Body of pancreas (tissue), 4 donors: ENCODE measurements at regions not wholly inside any gene's neighbourhood (a gene's known extent, or its start where the extent isn't known, plus 50 kb on each side); places are given as distances from the start of the nearest gene placed in this dataset.

Experiments used
- ATAC-seq: fragments of 150-250 bp; one replicate; pipeline ENCODE4 v1.9.1; 2016
- DNase-seq, 4 donors: peaks; one replicate each; pipeline ENCODE4 v3.0.0-alpha.2; 2019
- H3K27ac ChIP-seq, 4 donors: fragments of 200-600 bp; sonication (generic); 1 replicate in 3 of 4; 2 replicates in 1 of 4; pipeline versions ENCODE4 v1.5.1 to v1.6.1; 2016 to 2019; ENCODE audit warnings: mild to moderate bottlenecking in 1 of 4, mixed read lengths in 1 of 4, moderate library complexity in 1 of 4
- H3K27me3 ChIP-seq, 2 donors: fragments of 200-600 bp; sonication (generic); one replicate each; pipeline ENCODE4 v1.6.0; 2016; ENCODE audit warnings: mild to moderate bottlenecking in 1 of 2
- H3K36me3 ChIP-seq, 2 donors: fragments of 200-600 bp; sonication (generic); replicated peaks in 1 of 2; 2 replicates each; pipeline ENCODE4 v1.5.1; 2016; ENCODE audit warnings: low read depth in 2 of 2; ENCODE audit not compliant: insufficient read depth in 1 of 2
- H3K4me1 ChIP-seq: fragments of 200-600 bp; sonication (generic); one replicate; pipeline ENCODE4 v1.6.0; 2016
- H3K4me3 ChIP-seq, 2 donors: fragments of 200-600 bp; sonication (generic); 1 replicate in 1 of 2; 2 replicates in 1 of 2; pipeline ENCODE4 v1.5.1; 2016 to 2019
- H3K9me3 ChIP-seq, 3 donors: fragments of 200-600 bp; sonication (generic); 1 replicate in 2 of 3; 2 replicates in 1 of 3; pipeline ENCODE4 v1.5.1; 2016
- CTCF ChIP-seq, 7 experiments: fragments of 450-650 bp in 4 of 7; fragments of 200-600 bp in 3 of 7; sonication (generic) in 3 of 7; IDR thresholded peaks; one replicate each; pipeline ENCODE4 v1.5.1; 2016 to 2019; ENCODE audit warnings: antibody characterized with exemption in 7 of 7
- POLR2A ChIP-seq, 3 donors: fragments of 450-650 bp; IDR thresholded peaks; one replicate each; pipeline ENCODE4 v1.6.1; 2016; ENCODE audit warnings: antibody characterized with exemption in 3 of 3, mild to moderate bottlenecking in 2 of 3
- WGBS, 2 donors: methylation state at CpG; one replicate each; pipeline ENCODE4 v1.1.5; 2017; 5-methylcytosine and 5-hydroxymethylcytosine counted together
- intact Hi-C: fragments of 100-400 bp; cut with DNase I; formaldehyde crosslinking; loops from one replicate; pipeline ENCODE4 v1.15.1; 2023

- intact Hi-C loops, result no loop called here
- WGBS, 2 donors, result 75 to 78% methylated on average over 2 of the region's 2 CpGs
- ATAC-seq (no peak), DNase-seq (no peak)
- Histone ChIP-seq H3K27ac (no peak overlapping the region), H3K4me3 (no peak overlapping the region), H3K4me1 (peaks cover 4% of the 10 kb centered on the region), H3K27me3 (no peaks in the 10 kb centered on the region), H3K9me3 (no peaks in the 10 kb centered on the region), H3K36me3 (no peaks in the 10 kb centered on the region)
- no peak for TF ChIP-seq CTCF (IDR thresholded peaks at IDR 0.05)
- no peak for TF ChIP-seq POLR2A (IDR thresholded peaks at IDR 0.05)
Measured at GRCh38 chr10:33520223-33520622, 185.8 kb upstream of the NRP1 start.

DNA sequence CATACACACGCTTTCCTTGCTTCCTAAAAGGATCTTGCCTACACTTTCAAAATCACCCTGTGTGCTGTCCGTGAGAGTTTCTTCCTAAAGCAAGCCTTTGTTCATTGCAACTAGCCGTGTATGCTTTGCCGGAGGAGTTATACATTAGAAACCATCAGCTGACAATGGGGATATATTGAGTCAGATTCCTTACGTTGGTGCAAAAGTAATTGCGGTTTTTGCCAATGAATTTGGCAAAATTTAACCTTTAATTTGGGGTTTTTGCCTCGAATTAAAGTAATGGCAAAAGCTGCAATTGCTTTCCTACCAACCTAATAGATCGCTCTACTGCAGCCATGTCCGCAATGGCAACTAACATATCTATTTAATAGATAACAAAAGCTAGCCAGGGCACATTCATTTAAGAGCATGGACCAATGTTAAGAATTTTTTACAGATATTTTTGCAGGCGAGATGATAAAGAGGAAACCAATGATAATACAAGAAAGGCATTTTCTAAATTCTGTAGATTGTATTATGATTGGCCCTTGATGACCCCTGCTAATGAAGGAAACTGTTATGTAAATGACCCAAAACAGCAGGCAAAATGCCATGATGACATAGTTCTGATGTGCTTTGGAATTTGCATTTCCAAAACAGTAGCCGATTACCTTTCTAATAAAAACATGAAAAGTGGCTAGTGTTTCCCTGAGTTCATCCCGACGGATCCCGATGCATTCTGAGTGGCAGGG, 184.8 kb upstream of the NRP1 start:
- H3K27me3 ChIP-seq, result no peaks in the 10 kb centered on the region
- intact Hi-C loops, result no loop called here
- H3K27ac ChIP-seq, result no peak overlapping the region
- TF ChIP-seq CTCF (IDR thresholded peaks at IDR 0.05) (no peak), POLR2A (IDR thresholded peaks at IDR 0.05) (no peak)
- WGBS, 2 donors, result 72 to 75% methylated on average over 14 of the region's 14 CpGs
- peaks cover 4% of the 10 kb centered on the region for H3K4me1 ChIP-seq
- ATAC-seq (no peak), DNase-seq (no peak)
- no peaks in the 10 kb centered on the region for H3K9me3 ChIP-seq
- H3K36me3 ChIP-seq, result no peaks in the 10 kb centered on the region
- H3K4me3 ChIP-seq, result no peak overlapping the region

DNA sequence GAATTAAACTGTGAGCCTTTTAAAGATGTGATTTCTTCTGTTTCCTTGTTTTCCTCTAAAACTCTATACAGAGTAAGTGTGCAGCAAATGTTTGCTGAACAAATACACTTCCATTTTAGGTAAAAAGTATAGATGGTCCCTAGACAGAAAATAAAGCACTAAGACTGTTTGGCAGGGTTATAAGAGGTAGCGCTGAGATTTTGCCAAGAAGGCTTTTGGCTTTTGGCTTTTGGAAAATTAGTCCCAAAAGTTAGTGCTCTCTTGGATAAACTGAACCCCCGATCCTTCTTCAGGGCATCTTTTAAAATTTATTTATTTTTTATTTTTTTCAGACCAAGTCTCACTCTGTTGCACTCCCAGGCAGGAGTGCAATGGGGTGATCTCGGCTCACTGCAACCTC, 175.7 kb upstream of the NRP1 start:
- 63 to 94% methylated on average over 3 of the region's 3 CpGs for WGBS, 2 donors
- intact Hi-C loops, result no loop called here
- H3K27ac ChIP-seq, result peak overlapping the region in 2 of 4 donors; percentile 64 to 71

DNA sequence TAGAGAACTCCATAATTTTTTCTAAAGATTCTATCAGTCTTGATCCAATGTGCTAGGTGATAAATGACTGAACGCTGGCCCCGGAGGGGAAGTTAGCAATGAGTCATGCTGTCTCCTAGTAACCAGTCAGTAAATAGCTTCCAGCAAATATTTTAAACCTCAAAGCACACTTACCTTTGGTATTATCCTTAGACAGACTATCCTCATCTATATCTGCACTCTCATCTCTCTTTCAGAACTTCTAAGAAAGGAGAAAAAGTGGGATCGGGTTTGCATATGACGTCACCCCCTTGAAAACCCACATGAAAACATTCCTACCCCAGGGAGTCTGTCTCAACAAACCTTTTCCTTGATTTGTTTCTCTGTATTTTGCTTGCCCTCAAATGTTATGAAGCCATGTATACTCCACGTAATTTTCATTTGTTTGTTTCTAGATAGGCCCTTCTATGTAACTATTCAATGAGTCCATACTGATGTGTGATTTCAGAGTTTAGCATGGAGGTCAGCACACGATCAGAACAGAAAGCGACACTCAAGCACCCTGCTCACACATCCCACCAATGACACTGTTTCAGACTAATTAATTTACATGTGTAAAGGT, 174.9 kb upstream of the NRP1 start:
- intact Hi-C loops, result no loop called here
- peak; percentile 62 to 72 (median 67) for DNase-seq
- peak; percentile 94 for ATAC-seq
- H3K4me3 ChIP-seq, result no peak overlapping the region
- 20 to 25% methylated on average over 7 of the region's 7 CpGs for WGBS, 2 donors
- H3K9me3 ChIP-seq, result no peaks in the 10 kb centered on the region
- peak overlapping the region in 3 of 4 donors; percentile 23 to 71 (median 64) for H3K27ac ChIP-seq
- H3K36me3 ChIP-seq, result no peaks in the 10 kb centered on the region
- H3K4me1 ChIP-seq, result peaks cover 16% of the 10 kb centered on the region
- TF ChIP-seq POLR2A (IDR thresholded peaks at IDR 0.05) (no peak), CTCF (IDR thresholded peaks at IDR 0.05) (no peak)
- H3K27me3 ChIP-seq, result no peaks in the 10 kb centered on the region

More for the DNA sequence above, 175.7 kb upstream of the NRP1 start:
- DNase-seq (no peak), ATAC-seq (no peak)
- Histone ChIP-seq H3K9me3 (no peaks in the 10 kb centered on the region), H3K36me3 (no peaks in the 10 kb centered on the region), H3K4me1 (peaks cover 16% of the 10 kb centered on the region), H3K27me3 (no peaks in the 10 kb centered on the region), H3K4me3 (no peak overlapping the region)
- TF ChIP-seq POLR2A (IDR thresholded peaks at IDR 0.05), result no peak
- no peak for TF ChIP-seq CTCF (IDR thresholded peaks at IDR 0.05)
